ENCODE measurements at regions not wholly inside any gene's neighbourhood (a gene's known extent, or its start where the extent isn't known, plus 50 kb on each side); places are given as distances from the start of the nearest gene placed in this dataset.

- H3K36me3 ChIP-seq (replicated peaks in 1 of 2; ENCODE audit: control extremely low read depth in 1 of 2, control insufficient read depth in 1 of 2, extremely low read depth in 1 of 2, insufficient read depth in 2 of 2, low read length in 1 of 2), result no peaks in the 10 kb centered on the region
- no peak for TF ChIP-seq EZH2 (IDR thresholded peaks at IDR 0.05; ENCODE audit: borderline replicate concordance, insufficient read depth, low read depth, low read length, poor library complexity, severe bottlenecking)
- no peak for TF ChIP-seq CTCF (IDR thresholded peaks at IDR 0.05)
- Mint-ChIP-seq H3K27ac (no peak overlapping the region), H3K27me3 (no peaks in the 10 kb centered on the region), H3K4me1 (no peaks in the 10 kb centered on the region), H3K9me3 (ENCODE audit: insufficient read depth) (no peaks in the 10 kb centered on the region), H3K4me3 (no peak overlapping the region)
- no peak overlapping the region for H3K4me2 ChIP-seq (replicated peaks; ENCODE audit: low read depth, low read length, poor library complexity, severe bottlenecking)
- no peak overlapping the region for H3K27ac ChIP-seq (ENCODE audit: low read length in 2 of 2)
- POLR2A ChIA-PET, result no interaction called here
- no peaks in the 10 kb centered on the region for H4K20me1 ChIP-seq (ENCODE audit: control insufficient read depth, insufficient read depth, low read length, poor library complexity, severe bottlenecking)
- H2AFZ ChIP-seq (ENCODE audit: insufficient read depth, low read depth, low read length, poor library complexity, severe bottlenecking), result no peak overlapping the region
- intact Hi-C loops (cut with micrococcal nuclease), result no loop called here
- CTCF ChIA-PET, result no interaction called here
- 60% methylated on average over 1 of the region's 2 CpGs for WGBS (ENCODE audit: insufficient coverage)
- H3K4me1 ChIP-seq (ENCODE audit: control insufficient read depth in 2 of 2, insufficient read depth in 2 of 2, low read length in 2 of 2), result no peaks in the 10 kb centered on the region
- ATAC-seq (ENCODE audit: low read depth) (no peak), DNase-seq (no peak)
- no peak overlapping the region for H3K9ac ChIP-seq (ENCODE audit: low read length)
- no peak overlapping the region for H3K4me3 ChIP-seq (ENCODE audit: control extremely low read depth in 1 of 5, extremely low read depth in 1 of 5, insufficient read depth in 1 of 5, low read depth in 2 of 5, low read length in 4 of 5)
- H3K9me3 ChIP-seq (ENCODE audit: control extremely low read depth in 1 of 3, control insufficient read depth in 2 of 3, insufficient read depth in 1 of 3, low read length in 2 of 3), result no peaks in the 10 kb centered on the region
- no peaks in the 10 kb centered on the region for H3K27me3 ChIP-seq (replicated peaks in 1 of 4; ENCODE audit: control extremely low read depth in 1 of 4, control insufficient read depth in 3 of 4, insufficient read depth in 4 of 4, low read length in 3 of 4)
- H3K79me2 ChIP-seq (ENCODE audit: control insufficient read depth, insufficient read depth, low read length), result no peaks in the 10 kb centered on the region
Measured at GRCh38 chr7:12907774-12908173, 220.3 kb downstream of the ARL4A start.

- no peaks in the 10 kb centered on the region for H3K27me3 Mint-ChIP-seq
- Histone ChIP-seq H4K20me1 (ENCODE audit: control insufficient read depth, insufficient read depth, low read length, poor library complexity, severe bottlenecking) (no peaks in the 10 kb centered on the region), H3K27me3 (replicated peaks in 1 of 4; ENCODE audit: control extremely low read depth in 1 of 4, control insufficient read depth in 3 of 4, insufficient read depth in 4 of 4, low read length in 3 of 4) (no peaks in the 10 kb centered on the region), H3K4me3 (ENCODE audit: control extremely low read depth in 1 of 5, extremely low read depth in 1 of 5, insufficient read depth in 1 of 5, low read depth in 2 of 5, low read length in 4 of 5) (no peak overlapping the region), H3K4me2 (replicated peaks; ENCODE audit: low read depth, low read length, poor library complexity, severe bottlenecking) (no peak overlapping the region), H3K27ac (ENCODE audit: low read length in 2 of 2) (no peak overlapping the region), H3K4me1 (ENCODE audit: control insufficient read depth in 2 of 2, insufficient read depth in 2 of 2, low read length in 2 of 2) (no peaks in the 10 kb centered on the region), H3K36me3 (replicated peaks in 1 of 2; ENCODE audit: control extremely low read depth in 1 of 2, control insufficient read depth in 1 of 2, extremely low read depth in 1 of 2, insufficient read depth in 2 of 2, low read length in 1 of 2) (no peaks in the 10 kb centered on the region), H3K9me3 (ENCODE audit: control extremely low read depth in 1 of 3, control insufficient read depth in 2 of 3, insufficient read depth in 1 of 3, low read length in 2 of 3) (no peaks in the 10 kb centered on the region), H2AFZ (ENCODE audit: insufficient read depth, low read depth, low read length, poor library complexity, severe bottlenecking) (no peak overlapping the region), H3K79me2 (ENCODE audit: control insufficient read depth, insufficient read depth, low read length) (no peaks in the 10 kb centered on the region), H3K9ac (ENCODE audit: low read length) (no peak overlapping the region)
- no peak overlapping the region for H3K27ac Mint-ChIP-seq
- CTCF ChIA-PET, result no interaction called here
- no peaks in the 10 kb centered on the region for H3K9me3 Mint-ChIP-seq (ENCODE audit: insufficient read depth)
- H3K4me1 Mint-ChIP-seq, result no peaks in the 10 kb centered on the region
- ATAC-seq (ENCODE audit: low read depth), result no peak
- DNase-seq, result no peak
- H3K4me3 Mint-ChIP-seq, result no peak overlapping the region
- TF ChIP-seq CTCF (IDR thresholded peaks at IDR 0.05) (no peak), EZH2 (IDR thresholded peaks at IDR 0.05; ENCODE audit: borderline replicate concordance, insufficient read depth, low read depth, low read length, poor library complexity, severe bottlenecking) (no peak)
- no CpG with 5 or more reads among the region's 1 CpG for WGBS (ENCODE audit: insufficient coverage)
- POLR2A ChIA-PET, result no interaction called here
- intact Hi-C loops (cut with micrococcal nuclease), result no loop called here
Measured at GRCh38 chr7:12909483-12909882, 222.1 kb downstream of the ARL4A start.
